HepG2 (cell line): ENCODE measurements at regions not wholly inside any gene's neighbourhood (a gene's known extent, or its start where the extent isn't known, plus 50 kb on each side); places are given as distances from the start of the nearest gene placed in this dataset.

Experiments used
- RAD21 ChIP-seq: fragments of 450-650 bp; formaldehyde crosslinking; IDR thresholded peaks from 2 replicates; pipeline ENCODE4 v1.5.0; 2020; ENCODE audit warnings: mild to moderate bottlenecking
- ZNF274 ChIP-seq: sonication (generic); formaldehyde crosslinking; IDR thresholded peaks from 2 replicates; pipeline ENCODE4 v1.5.1; 2020; ENCODE audit warnings: mild to moderate bottlenecking, missing genetic modification reagents

DNA sequence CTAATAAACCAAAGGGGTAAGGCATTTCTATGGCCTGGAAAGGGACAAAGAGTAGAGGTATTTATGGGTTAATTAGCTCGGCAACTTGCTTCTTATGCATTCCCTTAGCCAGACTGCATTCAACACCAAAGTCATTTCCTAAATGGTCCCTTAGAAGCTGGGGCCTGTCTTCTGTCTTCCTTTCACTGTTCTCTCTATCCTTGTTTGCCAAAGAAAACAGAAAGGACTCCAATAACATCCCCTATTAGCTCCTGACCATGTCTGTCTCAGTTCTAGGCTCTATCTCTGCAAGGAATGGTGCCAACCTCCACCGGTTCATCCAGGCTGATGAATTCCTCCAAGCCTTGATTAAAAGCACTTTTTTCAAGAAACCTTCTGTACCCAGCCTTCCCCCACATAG is 123.5 kb downstream of the KCTD12 start:
- TF ChIP-seq RAD21 (no peak), ZNF274 (no peak)
